HEK293 (cell line): ENCODE measurements at regions not wholly inside any gene's neighbourhood (a gene's known extent, or its start where the extent isn't known, plus 50 kb on each side); places are given as distances from the start of the nearest gene placed in this dataset.

Experiments used
- CTCF ChIA-PET: fragments of 350-600 bp; formaldehyde crosslinking; extraction: SDS; loops from one replicate; lab custom pipeline; 2021; ENCODE audit warnings: antibody characterized with exemption; lab: Yijun Ruan, JAX
- POLR2A ChIA-PET: fragments of 300-600 bp; formaldehyde crosslinking; extraction: SDS; loops from one replicate; lab custom pipeline; 2020; ENCODE audit warnings: antibody characterized with exemption, inconsistent platforms; lab: Yijun Ruan, JAX
- H3K27ac ChIP-seq: fragments of 200-500 bp; sonication (Bioruptor generic); 2 replicates; pipeline ENCODE4 v1.5.1; 2014; ENCODE audit warnings: low read depth, low read length, control low read depth, inconsistent platforms; ENCODE audit errors: extremely low read depth
- H3K36me3 ChIP-seq, 2 experiments: fragments of 200-500 bp in 1 of 2; sonication (Bioruptor generic) in 1 of 2; 1 replicate in 1 of 2; 2 replicates in 1 of 2; pipeline ENCODE4 v1.5.1; 2014 to 2017; ENCODE audit warnings: inconsistent platforms in 2 of 2, low read length in 2 of 2; ENCODE audit not compliant: control insufficient read depth in 2 of 2, insufficient read depth in 1 of 2
- H3K4me1 ChIP-seq: fragments of 200-500 bp; sonication (Bioruptor generic); 2 replicates; pipeline ENCODE4 v1.5.1; 2014; ENCODE audit warnings: mild to moderate bottlenecking, low read length, inconsistent platforms; ENCODE audit not compliant: control insufficient read depth, insufficient read depth
- H3K4me3 ChIP-seq: 2 replicates; pipeline ENCODE4 v1.5.1; 2011; ENCODE audit warnings: low read depth, mild to moderate bottlenecking, control low read depth, low read length, moderate library complexity
- H3K9me3 ChIP-seq: fragments of 200-500 bp; sonication (Bioruptor generic); 2 replicates; pipeline ENCODE4 v1.5.1; 2014; ENCODE audit warnings: low read depth, low read length, inconsistent platforms; ENCODE audit not compliant: control insufficient read depth, insufficient read depth
- ATF2 ChIP-seq: fragments of 450-650 bp; formaldehyde crosslinking; IDR thresholded peaks from 2 replicates; pipeline ENCODE4 v1.5.1; 2016; ENCODE audit warnings: missing biosample characterization, missing genetic modification characterization, low read depth
- BCL11A ChIP-seq: fragments of 450-650 bp; formaldehyde crosslinking; IDR thresholded peaks from 2 replicates; pipeline ENCODE4 v1.5.1; 2016; ENCODE audit warnings: low read depth, missing biosample characterization, missing genetic modification characterization
- PRDM10 ChIP-seq: fragments of 450-650 bp; formaldehyde crosslinking; IDR thresholded peaks from 2 replicates; pipeline ENCODE4 v1.5.1; 2016; ENCODE audit warnings: missing biosample characterization, missing genetic modification characterization
- WT1 ChIP-seq: fragments of 450-650 bp; formaldehyde crosslinking; IDR thresholded peaks from 2 replicates; pipeline ENCODE4 v1.5.1; 2016; ENCODE audit warnings: missing biosample characterization, missing genetic modification characterization
- YY2 ChIP-seq: fragments of 450-650 bp; formaldehyde crosslinking; IDR thresholded peaks from 2 replicates; pipeline ENCODE4 v1.5.1; 2016; ENCODE audit warnings: missing biosample characterization, missing genetic modification characterization
- ZNF114 ChIP-seq: fragments of 450-650 bp; formaldehyde crosslinking; IDR thresholded peaks from 2 replicates; pipeline ENCODE4 v1.5.0; 2017; ENCODE audit warnings: missing biosample characterization, missing genetic modification characterization
- ZNF157 ChIP-seq: fragments of 450-650 bp; formaldehyde crosslinking; IDR thresholded peaks from 2 replicates; pipeline ENCODE4 v1.5.1; 2016; ENCODE audit warnings: missing biosample characterization, missing genetic modification characterization
- ZNF280C ChIP-seq: fragments of 450-650 bp; formaldehyde crosslinking; IDR thresholded peaks from 2 replicates; pipeline ENCODE4 v1.5.1; 2016; ENCODE audit warnings: missing biosample characterization, missing genetic modification characterization
- ZNF426 ChIP-seq: fragments of 450-650 bp; formaldehyde crosslinking; IDR thresholded peaks from 2 replicates; pipeline ENCODE4 v1.5.1; 2017; ENCODE audit warnings: missing biosample characterization, missing genetic modification characterization, mild to moderate bottlenecking, inconsistent platforms, moderate library complexity
- ZNF518A ChIP-seq: fragments of 450-650 bp; formaldehyde crosslinking; conservative IDR thresholded peaks from 2 replicates; pipeline ENCODE4 v1.5.1; 2016; ENCODE audit warnings: low read depth, missing biosample characterization, missing genetic modification characterization
- ZNF529 ChIP-seq: fragments of 450-650 bp; formaldehyde crosslinking; IDR thresholded peaks from 2 replicates; pipeline ENCODE4 v1.5.1; 2017; ENCODE audit warnings: missing genetic modification characterization, missing biosample characterization; ENCODE audit not compliant: insufficient replicate concordance
- ZNF596 ChIP-seq: fragments of 450-650 bp; IDR thresholded peaks from 2 replicates; pipeline ENCODE4 v1.5.0; 2018; ENCODE audit warnings: missing biosample characterization, mild to moderate bottlenecking, missing genetic modification characterization, moderate library complexity
- ZNF621 ChIP-seq: fragments of 450-650 bp; formaldehyde crosslinking; IDR thresholded peaks from 2 replicates; pipeline ENCODE4 v1.5.1; 2017; ENCODE audit warnings: missing biosample characterization, missing genetic modification characterization
- ZNF639 ChIP-seq: fragments of 450-650 bp; formaldehyde crosslinking; IDR thresholded peaks from 2 replicates; pipeline ENCODE4 v1.5.1; 2016; ENCODE audit warnings: missing biosample characterization, missing genetic modification characterization
- ZNF645 ChIP-seq: fragments of 450-650 bp; formaldehyde crosslinking; IDR thresholded peaks from 2 replicates; pipeline ENCODE4; 2016; ENCODE audit warnings: missing biosample characterization, missing genetic modification characterization
- ZNF707 ChIP-seq: fragments of 450-650 bp; formaldehyde crosslinking; IDR thresholded peaks from 2 replicates; pipeline ENCODE4 v1.5.1; 2016; ENCODE audit warnings: missing biosample characterization, missing genetic modification characterization
- ZNF747 ChIP-seq: fragments of 450-650 bp; formaldehyde crosslinking; IDR thresholded peaks from 2 replicates; pipeline ENCODE4 v1.5.1; 2016; ENCODE audit warnings: missing biosample characterization, missing genetic modification characterization
- ZSCAN5A ChIP-seq: fragments of 450-650 bp; formaldehyde crosslinking; IDR thresholded peaks from 2 replicates; pipeline ENCODE4 v1.5.1; 2016; ENCODE audit warnings: missing biosample characterization, missing genetic modification characterization

GRCh38 chr7:149595541-149595940 lies 97.9 kb upstream of the ZNF746 start:
- POLR2A ChIA-PET, result no interaction called here
- H3K36me3 ChIP-seq, result peaks cover 17 to 91% of the 10 kb centered on the region in 2 experiments; a peak in 2 of 3 replicates
- no peak overlapping the region for H3K27ac ChIP-seq
- H3K9me3 ChIP-seq, result no peaks in the 10 kb centered on the region
- no peak overlapping the region for H3K4me3 ChIP-seq
- no peaks in the 10 kb centered on the region for H3K4me1 ChIP-seq
- CTCF ChIA-PET, result no interaction called here
- TF ChIP-seq ZNF645 (tag by site-specific recombination) (no peak), ZNF621 (tag by site-specific recombination) (no peak), ZNF280C (tag by site-specific recombination) (no peak), ZNF518A (tag by site-specific recombination) (no peak), ZNF157 (no peak), PRDM10 (tag by site-specific recombination) (no peak), ZNF114 (tag by site-specific recombination) (no peak), ZNF426 (no peak), ZNF747 (tag by site-specific recombination) (no peak), YY2 (tag by site-specific recombination) (no peak), WT1 (tag by site-specific recombination) (no peak), ZNF707 (no peak), ZNF529 (no peak), ZNF596 (no peak), ZNF639 (tag by site-specific recombination) (no peak), ATF2 (tag by site-specific recombination) (no peak), ZSCAN5A (tag by site-specific recombination) (no peak), BCL11A (tag by site-specific recombination) (no peak)
- TF ChIP-seq, all 188 proteins: peak for 0
